OCI-LY3 (cell line): ENCODE measurements at regions not wholly inside any gene's neighbourhood (a gene's known extent, or its start where the extent isn't known, plus 50 kb on each side); places are given as distances from the start of the nearest gene placed in this dataset.

Experiments used
- EZH2phosphoT487 ChIP-seq: fragments of 200-600 bp; shearing (Covaris generic); IDR thresholded peaks from 2 replicates; pipeline ENCODE4 v1.6.1; 2018; ENCODE audit warnings: antibody characterized with exemption, mixed run types, low read depth
- TF ChIP-seq, protein P1 (sequence below): fragments of 200-600, 300-600 bp; sonication (generic); IDR thresholded peaks from 2 replicates; pipeline ENCODE4 v1.5.1; 2014; ENCODE audit warnings: antibody characterized with exemption, low read length, low read depth

DNA sequence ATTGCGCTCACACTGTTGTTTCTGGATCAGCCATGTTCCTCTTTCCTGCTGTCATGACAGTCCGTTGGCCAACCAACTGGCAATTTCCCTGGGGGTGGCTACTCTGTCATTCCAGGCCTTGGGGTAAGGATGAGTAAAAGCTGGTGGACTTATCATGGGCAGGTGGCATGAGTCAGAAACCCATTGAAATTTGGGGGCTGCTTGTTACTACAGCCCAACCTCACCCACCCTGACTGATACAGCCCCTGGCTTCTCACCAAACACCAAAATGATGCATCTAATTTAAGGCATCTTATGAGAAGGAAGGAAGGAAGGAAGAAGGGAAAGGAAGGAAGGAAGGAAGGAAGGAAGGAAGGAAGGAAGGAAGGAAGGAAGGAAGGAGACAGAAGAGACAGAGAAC is 53.9 kb upstream of the CRHR1 start:
- TF ChIP-seq, protein P1, sequence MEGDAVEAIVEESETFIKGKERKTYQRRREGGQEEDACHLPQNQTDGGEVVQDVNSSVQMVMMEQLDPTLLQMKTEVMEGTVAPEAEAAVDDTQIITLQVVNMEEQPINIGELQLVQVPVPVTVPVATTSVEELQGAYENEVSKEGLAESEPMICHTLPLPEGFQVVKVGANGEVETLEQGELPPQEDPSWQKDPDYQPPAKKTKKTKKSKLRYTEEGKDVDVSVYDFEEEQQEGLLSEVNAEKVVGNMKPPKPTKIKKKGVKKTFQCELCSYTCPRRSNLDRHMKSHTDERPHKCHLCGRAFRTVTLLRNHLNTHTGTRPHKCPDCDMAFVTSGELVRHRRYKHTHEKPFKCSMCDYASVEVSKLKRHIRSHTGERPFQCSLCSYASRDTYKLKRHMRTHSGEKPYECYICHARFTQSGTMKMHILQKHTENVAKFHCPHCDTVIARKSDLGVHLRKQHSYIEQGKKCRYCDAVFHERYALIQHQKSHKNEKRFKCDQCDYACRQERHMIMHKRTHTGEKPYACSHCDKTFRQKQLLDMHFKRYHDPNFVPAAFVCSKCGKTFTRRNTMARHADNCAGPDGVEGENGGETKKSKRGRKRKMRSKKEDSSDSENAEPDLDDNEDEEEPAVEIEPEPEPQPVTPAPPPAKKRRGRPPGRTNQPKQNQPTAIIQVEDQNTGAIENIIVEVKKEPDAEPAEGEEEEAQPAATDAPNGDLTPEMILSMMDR, result no peak
- TF ChIP-seq EZH2phosphoT487, result no peak
